Spleen (tissue), 7 donors: ENCODE measurements at regions not wholly inside any gene's neighbourhood (a gene's known extent, or its start where the extent isn't known, plus 50 kb on each side); places are given as distances from the start of the nearest gene placed in this dataset.
"Not testable (repeated sequence)": the region's sequence is repeated elsewhere in the genome, so short reads cannot be mapped to it uniquely, and the experiment has no call there.

ENCODE experiments used
- CTCF ChIP-seq, 11 experiments: fragments of 200-600 bp in 7 of 11; fragments of 450-650 bp in 4 of 11; sonication (generic) in 4 of 11; IDR thresholded peaks in 8 of 11; conservative IDR thresholded peaks in 3 of 11; 1 replicate in 7 of 11; 2 replicates in 4 of 11; pipeline versions ENCODE4 v1.4.0 to v1.8.0; 2016 to 2021; ENCODE audit warnings: antibody characterized with exemption in 11 of 11, inconsistent platforms in 4 of 11, mild to moderate bottlenecking in 1 of 11
- POLR2A ChIP-seq, 3 donors: fragments of 450-650 bp; IDR thresholded peaks; one replicate each; pipeline ENCODE4 v1.5.1; 2017; ENCODE audit warnings: antibody characterized with exemption in 3 of 3, mild to moderate bottlenecking in 1 of 3
- POLR2AphosphoS5 ChIP-seq, 3 donors: sonication (generic); formaldehyde crosslinking; IDR thresholded peaks; one replicate each; pipeline ENCODE4 v1.5.1; 2017; ENCODE audit warnings: antibody characterized with exemption in 3 of 3
- donor health status: DM: no; HTN: no; CAD: no; lungs with moderate emphysema.
- donor health status: DM: no; HTN: no; CAD: no.
- donor health status: DM: no; HTN: no; CAD: no.

- TF ChIP-seq CTCF (IDR thresholded peaks at IDR 0.05 in 8 of 11, conservative IDR thresholded peaks at IDR 0.05 in 3 of 11); POLR2A (IDR thresholded peaks at IDR 0.05); POLR2AphosphoS5 (IDR thresholded peaks at IDR 0.05): not testable (repeated sequence)
Measured at GRCh38 chr7:39984-40740, 152.2 kb upstream of the FAM20C start.
